ENCODE measurements at regions not wholly inside any gene's neighbourhood (a gene's known extent, or its start where the extent isn't known, plus 50 kb on each side); places are given as distances from the start of the nearest gene placed in this dataset.

- Histone ChIP-seq H3K36me3 (no peaks in the 10 kb centered on the region), H3K27me3 (no peaks in the 10 kb centered on the region), H3K27ac (no peak overlapping the region), H3K9me3 (peaks cover 0 to 5% of the 10 kb centered on the region in 2 donors), H3K4me3 (no peak overlapping the region), H3K4me1 (peaks cover 0 to 3% of the 10 kb centered on the region in 2 donors)
- TF ChIP-seq CTCF (IDR thresholded peaks at IDR 0.05) = no peak
- ATAC-seq (no peak), DNase-seq (no peak)
- intact Hi-C loops (cut with DNase I) = no loop called here
Measured at GRCh38 chr13:97079726-97080125, 85.5 kb upstream of the OXGR1 start.

- intact Hi-C loops (cut with DNase I) = no loop called here
- Histone ChIP-seq H3K9me3 (peaks cover 0 to 9% of the 10 kb centered on the region in 2 donors), H3K4me1 (no peaks in the 10 kb centered on the region), H3K27ac (no peak overlapping the region), H3K27me3 (no peaks in the 10 kb centered on the region), H3K4me3 (no peak overlapping the region), H3K36me3 (no peaks in the 10 kb centered on the region)
- TF ChIP-seq CTCF (IDR thresholded peaks at IDR 0.05) = no peak
- ATAC-seq = no peak
- no peak for DNase-seq
Measured at GRCh38 chr13:97082461-97083207, 88.4 kb upstream of the OXGR1 start.

GRCh38 chr13:97091196-97091595 lies 96.9 kb upstream of the OXGR1 start:
- no peaks in the 10 kb centered on the region for H3K4me1 ChIP-seq
- no peak for DNase-seq
- H3K27me3 ChIP-seq = no peaks in the 10 kb centered on the region

GRCh38 chr13:97100821-97101220 lies 106.5 kb upstream of the OXGR1 start:
- no peaks in the 10 kb centered on the region for H3K4me1 ChIP-seq
- no peak overlapping the region for H3K4me3 ChIP-seq
- H3K27me3 ChIP-seq = no peaks in the 10 kb centered on the region
- H3K27ac ChIP-seq = no peak overlapping the region
- no peak for ATAC-seq
- no peaks in the 10 kb centered on the region for H3K9me3 ChIP-seq
- intact Hi-C loops (cut with DNase I) = no loop called here
- no peaks in the 10 kb centered on the region for H3K36me3 ChIP-seq
- TF ChIP-seq CTCF (IDR thresholded peaks at IDR 0.05) = no peak
- DNase-seq = no peak

More at GRCh38 chr13:97091196-97091595, 96.9 kb upstream of the OXGR1 start:
- Histone ChIP-seq H3K36me3 (no peaks in the 10 kb centered on the region), H3K4me3 (no peak overlapping the region), H3K9me3 (peaks cover 0 to 10% of the 10 kb centered on the region in 2 donors), H3K27ac (no peak overlapping the region)
- TF ChIP-seq CTCF (IDR thresholded peaks at IDR 0.05) = no peak
- intact Hi-C loops (cut with DNase I) = no loop called here
- ATAC-seq = no peak

- Histone ChIP-seq H3K27me3 (no peaks in the 10 kb centered on the region), H3K9me3 (no peaks in the 10 kb centered on the region), H3K36me3 (no peaks in the 10 kb centered on the region), H3K27ac (no peak overlapping the region), H3K4me1 (no peaks in the 10 kb centered on the region), H3K4me3 (no peak overlapping the region)
- no peak for ATAC-seq
- intact Hi-C loops (cut with DNase I) = no loop called here
- TF ChIP-seq CTCF (IDR thresholded peaks at IDR 0.05) = no peak
- DNase-seq = no peak
Measured at GRCh38 chr13:97101912-97102708, 107.8 kb upstream of the OXGR1 start.

Measured in left lung (tissue), 4 donors.